EL (cell line): ENCODE measurements at regions not wholly inside any gene's neighbourhood (a gene's known extent, or its start where the extent isn't known, plus 50 kb on each side); places are given as distances from the start of the nearest gene placed in this dataset.

Experiments
- DNase-seq: peaks from one replicate; pipeline ENCODE4 v3.0.0-alpha.2; 2016

- no peak for DNase-seq
These were observed 160.6 kb upstream of the PLCXD3 start for GRCh38 chr5:41670854-41671479.

GRCh38 chr5:41670216-41670615, 159.8 kb upstream of the PLCXD3 start:
- DNase-seq = no peak

GRCh38 chr5:41661254-41661653, 150.9 kb upstream of the PLCXD3 start:
- DNase-seq = no peak

- no peak for DNase-seq
These were observed 146.2 kb upstream of the PLCXD3 start for GRCh38 chr5:41656597-41656996.

GRCh38 chr5:41650131-41650530, 139.7 kb upstream of the PLCXD3 start:
- no peak for DNase-seq

- peak; percentile 28 for DNase-seq
These were observed 139.3 kb upstream of the PLCXD3 start for GRCh38 chr5:41649659-41650058.

- no peak for DNase-seq
These were observed 138.6 kb upstream of the PLCXD3 start for GRCh38 chr5:41648996-41649395.

GRCh38 chr5:41641621-41642020, 131.2 kb upstream of the PLCXD3 start:
- DNase-seq = no peak

GRCh38 chr5:41638685-41639084, 128.3 kb upstream of the PLCXD3 start:
- DNase-seq = no peak

GRCh38 chr5:41637869-41638268, 127.5 kb upstream of the PLCXD3 start:
- DNase-seq = peak; percentile 5

- peak; percentile 3 for DNase-seq
These were observed 127.0 kb upstream of the PLCXD3 start for GRCh38 chr5:41637424-41637823.

GRCh38 chr5:41636605-41637004, 126.2 kb upstream of the PLCXD3 start:
- peak; percentile 13 for DNase-seq

- DNase-seq = no peak
These were observed 119.5 kb upstream of the PLCXD3 start for GRCh38 chr5:41629897-41630296.

- DNase-seq = no peak
These were observed 115.2 kb upstream of the PLCXD3 start for GRCh38 chr5:41625571-41625970.

- no peak for DNase-seq
These were observed 111.0 kb upstream of the PLCXD3 start for GRCh38 chr5:41621420-41621819.

GRCh38 chr5:41617843-41618515, 107.6 kb upstream of the PLCXD3 start:
- no peak for DNase-seq

GRCh38 chr5:41610386-41610785, 100.0 kb upstream of the PLCXD3 start:
- no peak for DNase-seq

- no peak for DNase-seq
These were observed 90.3 kb upstream of the PLCXD3 start for GRCh38 chr5:41600731-41601130.

GRCh38 chr5:41598011-41598410, 87.6 kb upstream of the PLCXD3 start:
- peak; percentile 7 for DNase-seq

- no peak for DNase-seq
These were observed 77.3 kb upstream of the PLCXD3 start for GRCh38 chr5:41587668-41588067.

GRCh38 chr5:41575110-41575779, 64.8 kb upstream of the PLCXD3 start:
- DNase-seq = no peak

GRCh38 chr5:41574391-41574790, 64.0 kb upstream of the PLCXD3 start:
- DNase-seq = no peak
